ENCODE measurements at regions not wholly inside any gene's neighbourhood (a gene's known extent, or its start where the extent isn't known, plus 50 kb on each side); places are given as distances from the start of the nearest gene placed in this dataset.

- Mint-ChIP-seq H3K4me1 (ENCODE audit: low read depth) (no peaks in the 10 kb centered on the region), H3K9me3 (no peaks in the 10 kb centered on the region), H3K36me3 (ENCODE audit: low read depth) (no peaks in the 10 kb centered on the region), H3K4me3 (no peak overlapping the region), H3K27ac (no peak overlapping the region), H3K27me3 (peaks cover 6% of the 10 kb centered on the region)
- TF ChIP-seq, protein P1, sequence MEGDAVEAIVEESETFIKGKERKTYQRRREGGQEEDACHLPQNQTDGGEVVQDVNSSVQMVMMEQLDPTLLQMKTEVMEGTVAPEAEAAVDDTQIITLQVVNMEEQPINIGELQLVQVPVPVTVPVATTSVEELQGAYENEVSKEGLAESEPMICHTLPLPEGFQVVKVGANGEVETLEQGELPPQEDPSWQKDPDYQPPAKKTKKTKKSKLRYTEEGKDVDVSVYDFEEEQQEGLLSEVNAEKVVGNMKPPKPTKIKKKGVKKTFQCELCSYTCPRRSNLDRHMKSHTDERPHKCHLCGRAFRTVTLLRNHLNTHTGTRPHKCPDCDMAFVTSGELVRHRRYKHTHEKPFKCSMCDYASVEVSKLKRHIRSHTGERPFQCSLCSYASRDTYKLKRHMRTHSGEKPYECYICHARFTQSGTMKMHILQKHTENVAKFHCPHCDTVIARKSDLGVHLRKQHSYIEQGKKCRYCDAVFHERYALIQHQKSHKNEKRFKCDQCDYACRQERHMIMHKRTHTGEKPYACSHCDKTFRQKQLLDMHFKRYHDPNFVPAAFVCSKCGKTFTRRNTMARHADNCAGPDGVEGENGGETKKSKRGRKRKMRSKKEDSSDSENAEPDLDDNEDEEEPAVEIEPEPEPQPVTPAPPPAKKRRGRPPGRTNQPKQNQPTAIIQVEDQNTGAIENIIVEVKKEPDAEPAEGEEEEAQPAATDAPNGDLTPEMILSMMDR (IDR thresholded peaks at IDR 0.05) = no peak
- ChIA-PET CTCF (no interaction called here), POLR2A (no interaction called here)
- DNase-seq (no peak), ATAC-seq (no peak)
- intact Hi-C loops (cut with micrococcal nuclease) = no loop called here
Observed at GRCh38 chr13:28563609-28564008, 68.7 kb upstream of the FLT1 start.

- TF ChIP-seq, protein P1 (IDR thresholded peaks at IDR 0.05) = no peak
- ATAC-seq (no peak), DNase-seq (no peak)
- H3K4me1 Mint-ChIP-seq (ENCODE audit: low read depth) = no peaks in the 10 kb centered on the region
- H3K27ac Mint-ChIP-seq = no peak overlapping the region
- H3K4me3 Mint-ChIP-seq = no peak overlapping the region
- CTCF ChIA-PET = no interaction called here
- intact Hi-C loops (cut with micrococcal nuclease) = no loop called here
- POLR2A ChIA-PET = no interaction called here
- no peaks in the 10 kb centered on the region for H3K9me3 Mint-ChIP-seq
- H3K36me3 Mint-ChIP-seq (ENCODE audit: low read depth) = no peaks in the 10 kb centered on the region
- peaks cover 3% of the 10 kb centered on the region for H3K27me3 Mint-ChIP-seq
Observed at GRCh38 chr13:28560612-28561011, 65.7 kb upstream of the FLT1 start.

DNA sequence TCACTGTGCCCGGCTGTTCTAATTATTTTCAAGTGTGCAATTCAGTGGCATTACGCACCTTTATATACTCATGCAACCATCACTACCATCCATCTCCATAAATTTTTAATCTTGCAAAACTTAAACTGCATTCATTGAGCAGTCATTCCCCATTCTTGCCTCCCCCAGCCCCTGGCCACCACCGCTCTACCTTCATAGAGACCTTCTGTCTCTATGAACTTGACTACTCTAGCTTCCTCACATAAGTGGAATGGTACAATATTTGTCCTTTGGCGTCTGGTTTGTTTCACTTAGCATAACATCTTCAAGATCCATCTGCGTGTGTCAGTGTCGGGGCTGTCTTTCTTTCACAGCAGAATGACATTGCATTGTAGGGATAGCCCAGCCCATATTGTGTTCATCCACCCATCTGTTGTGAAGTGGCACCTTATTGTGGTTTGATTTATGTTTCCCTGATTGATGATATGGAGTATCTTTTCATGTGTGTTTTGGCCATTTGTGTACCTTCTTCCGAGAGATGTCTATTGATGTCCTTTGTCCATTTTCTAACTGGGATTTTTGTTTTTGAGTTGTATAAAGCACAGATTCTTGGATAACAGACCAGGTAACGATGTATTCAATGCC, 64.8 kb upstream of the FLT1 start:
- ChIA-PET POLR2A (interaction anchor here (0.7 kb wide), 1 partner anchor 48 kb away, joined by 4 read pairs; no protein-coding TSS in a partner anchor), CTCF (no interaction called here)
- no peak overlapping the region for H3K4me3 Mint-ChIP-seq
- intact Hi-C loops (cut with micrococcal nuclease) = no loop called here
- H3K9me3 Mint-ChIP-seq = no peaks in the 10 kb centered on the region
- peaks cover 3% of the 10 kb centered on the region for H3K27me3 Mint-ChIP-seq
- ATAC-seq = no peak
- no peak overlapping the region for H3K27ac Mint-ChIP-seq
- no peaks in the 10 kb centered on the region for H3K36me3 Mint-ChIP-seq (ENCODE audit: low read depth)
- H3K4me1 Mint-ChIP-seq (ENCODE audit: low read depth) = no peaks in the 10 kb centered on the region
- no peak for DNase-seq
- TF ChIP-seq, protein P1 (IDR thresholded peaks at IDR 0.05) = no peak

DNA sequence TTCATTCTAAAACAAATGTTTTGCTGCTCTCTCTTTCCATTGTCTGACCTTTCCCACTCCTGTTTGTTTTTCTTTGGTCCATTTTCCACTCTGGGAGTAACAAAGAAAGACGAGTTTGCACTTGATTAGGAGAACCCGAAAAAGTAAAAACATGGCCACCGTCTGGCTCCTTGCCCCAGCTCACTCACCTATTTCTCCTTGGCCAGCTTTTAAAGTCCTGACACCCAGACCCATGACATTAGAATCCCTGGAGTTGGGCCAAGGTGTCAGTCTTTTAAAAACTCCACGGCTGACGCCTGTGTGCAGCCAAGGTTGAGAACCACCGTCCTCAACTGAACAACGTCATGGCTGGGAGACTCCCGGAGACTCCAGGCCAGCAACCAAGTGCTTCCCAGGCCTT, 63.6 kb upstream of the FLT1 start:
- no peak overlapping the region for H3K4me3 Mint-ChIP-seq
- TF ChIP-seq, protein P1 (IDR thresholded peaks at IDR 0.05) = no peak
- DNase-seq (no peak), ATAC-seq (no peak)
- H3K27ac Mint-ChIP-seq = no peak overlapping the region
- H3K4me1 Mint-ChIP-seq (ENCODE audit: low read depth) = no peaks in the 10 kb centered on the region
- ChIA-PET POLR2A (no interaction called here), CTCF (no interaction called here)
- no peaks in the 10 kb centered on the region for H3K9me3 Mint-ChIP-seq
- intact Hi-C loops (cut with micrococcal nuclease) = no loop called here
- H3K36me3 Mint-ChIP-seq (ENCODE audit: low read depth) = no peaks in the 10 kb centered on the region
- peaks cover 3% of the 10 kb centered on the region for H3K27me3 Mint-ChIP-seq

- H3K27me3 Mint-ChIP-seq = peaks cover 3% of the 10 kb centered on the region
- TF ChIP-seq, protein P1 (IDR thresholded peaks at IDR 0.05) = no peak
- DNase-seq (no peak), ATAC-seq (no peak)
- intact Hi-C loops (cut with micrococcal nuclease) = no loop called here
- CTCF ChIA-PET = no interaction called here
- no peaks in the 10 kb centered on the region for H3K9me3 Mint-ChIP-seq
- POLR2A ChIA-PET = no interaction called here
- no peak overlapping the region for H3K27ac Mint-ChIP-seq
- H3K4me1 Mint-ChIP-seq (ENCODE audit: low read depth) = no peaks in the 10 kb centered on the region
- H3K4me3 Mint-ChIP-seq = no peak overlapping the region
- no peaks in the 10 kb centered on the region for H3K36me3 Mint-ChIP-seq (ENCODE audit: low read depth)
Observed at GRCh38 chr13:28557725-28558520, 63.0 kb upstream of the FLT1 start.
